HepG2 (cell line): ENCODE measurements at regions not wholly inside any gene's neighbourhood (a gene's known extent, or its start where the extent isn't known, plus 50 kb on each side); places are given as distances from the start of the nearest gene placed in this dataset.

Experiments used
- ATAC-seq: fragments of 200-7000 bp; cut with Tn5 transposase; 3 replicates; pipeline ENCODE4 v1.9.1; 2020; ENCODE audit warnings: mild to moderate bottlenecking, moderate library complexity
- BruUV-seq: library from RNA; stranded (reverse); fragments of 400-500 nt; replicated peaks from 2 replicates; lab custom pipeline; 2021; lab: Mats Ljungman, UMichigan
- CTCF ChIA-PET: fragments of 300-600 bp; formaldehyde crosslinking; extraction: SDS; loops from one replicate; lab custom pipeline; 2021; ENCODE audit warnings: low total read pairs, inconsistent platforms, low intra/inter-chr PET ratio; lab: Yijun Ruan, JAX
- POLR2A ChIA-PET: fragments of 350-600 bp; sonication (Branson Sonifier 250); formaldehyde crosslinking; loops from one replicate; lab custom pipeline; 2020; ENCODE audit warnings: antibody characterized with exemption, inconsistent platforms; lab: Yijun Ruan, JAX
- DNase-seq: peaks from one replicate; pipeline ENCODE4 v3.0.0-alpha.2; 2015; ENCODE audit warnings: low spot score
- FAIRE-seq: peaks from 3 replicates; lab custom pipeline; 2011; peaks lifted over from hg19 to GRCh38; lab: Jason Lieb, UNC
- H2AFZ ChIP-seq: one replicate; pipeline ENCODE4 v1.6.1; 2011; ENCODE audit warnings: low read length, inconsistent platforms
- H3K27ac ChIP-seq: fragments of 300-600 bp; 3 replicates; pipeline ENCODE4 v1.8.0; 2011; ENCODE audit warnings: mixed run types, mild to moderate bottlenecking, mixed read lengths, low read length, inconsistent platforms; ENCODE audit not compliant: insufficient read depth; ENCODE audit errors: extremely low read length
- H3K27me3 ChIP-seq, 2 experiments: fragments of 200-600 bp in 1 of 2; 2 replicates in 1 of 2; 3 replicates in 1 of 2; pipeline versions ENCODE4 v1.6.0 to v1.8.0; 2011; ENCODE audit warnings: low read length in 2 of 2, mild to moderate bottlenecking in 2 of 2, moderate library complexity in 2 of 2, inconsistent platforms in 1 of 2; ENCODE audit not compliant: insufficient read depth in 2 of 2, control insufficient read depth in 1 of 2
- H3K36me3 ChIP-seq, 2 experiments: fragments of 200-600 bp in 1 of 2; replicated peaks in 1 of 2; 2 replicates in 1 of 2; 3 replicates in 1 of 2; pipeline versions ENCODE4 v1.5.1 to v1.8.0; 2011; ENCODE audit warnings: low read length in 2 of 2, inconsistent platforms in 1 of 2; ENCODE audit not compliant: insufficient read depth in 2 of 2, control insufficient read depth in 1 of 2
- H3K4me1 ChIP-seq: 2 replicates; pipeline ENCODE4 v1.5.1; 2012; ENCODE audit warnings: low read length, inconsistent platforms; ENCODE audit not compliant: insufficient read depth
- H3K4me2 ChIP-seq: 2 replicates; pipeline ENCODE4 v1.6.0; 2011; ENCODE audit warnings: low read depth, low read length, inconsistent platforms
- H3K4me3 ChIP-seq, 3 experiments: fragments of 200-600 bp in 1 of 3; sonication (generic), shearing (Covaris generic) in 1 of 3; replicated peaks in 1 of 3; 2 replicates each; pipeline ENCODE4 v1.5.1; 2011 to 2016; ENCODE audit warnings: low read length in 3 of 3, inconsistent platforms in 2 of 3, low read depth in 2 of 3, mild to moderate bottlenecking in 2 of 3, control low read depth in 1 of 3, mixed read lengths in 1 of 3; ENCODE audit not compliant: insufficient read depth in 1 of 3
- H3K79me2 ChIP-seq: one replicate; pipeline ENCODE4 v1.6.1; 2011; ENCODE audit warnings: low read length, inconsistent platforms; ENCODE audit not compliant: insufficient read depth
- H3K9ac ChIP-seq: 2 replicates; pipeline ENCODE4 v1.6.0; 2011; ENCODE audit warnings: mild to moderate bottlenecking, low read depth, low read length, inconsistent platforms; ENCODE audit not compliant: insufficient read depth
- H3K9me3 ChIP-seq: 2 replicates; pipeline ENCODE4 v1.5.1; 2012; ENCODE audit warnings: mild to moderate bottlenecking, low read length
- H4K20me1 ChIP-seq: 2 replicates; pipeline ENCODE4 v1.6.0; 2011; ENCODE audit warnings: inconsistent platforms, mild to moderate bottlenecking, low read length, moderate library complexity; ENCODE audit not compliant: insufficient read depth
- CAMTA2 ChIP-seq: sonication (generic); formaldehyde crosslinking; IDR thresholded peaks from 2 replicates; pipeline ENCODE4 v1.4.0; 2020; ENCODE audit warnings: mild to moderate bottlenecking, missing genetic modification reagents, borderline replicate concordance
- HHEX ChIP-seq: IDR thresholded peaks from 2 replicates; pipeline ENCODE4 v1.6.1; 2016; ENCODE audit warnings: control low read depth
- MIER2 ChIP-seq: IDR thresholded peaks from 2 replicates; pipeline ENCODE4 v1.6.1; 2016; ENCODE audit warnings: missing biosample characterization, missing genetic modification reagents
- RBFOX2 ChIP-seq: fragments of 200-400 bp; formaldehyde crosslinking; IDR thresholded peaks from 2 replicates; pipeline ENCODE4 v1.6.1; 2017; ENCODE audit warnings: low read depth, mild to moderate bottlenecking, low read length
- ZNF20 ChIP-seq: sonication (generic); formaldehyde crosslinking; IDR thresholded peaks from 2 replicates; pipeline ENCODE4 v1.4.0; 2020; ENCODE audit warnings: mild to moderate bottlenecking, moderate library complexity, missing genetic modification reagents
- ZNF484 ChIP-seq: sonication (generic); formaldehyde crosslinking; IDR thresholded peaks from 2 replicates; pipeline ENCODE4 v1.5.1; 2020; ENCODE audit warnings: mild to moderate bottlenecking, low read depth, missing genetic modification reagents, borderline replicate concordance
- ZNF879 ChIP-seq: sonication (generic); formaldehyde crosslinking; IDR thresholded peaks from 2 replicates; pipeline ENCODE4 v1.8.1; 2023; ENCODE audit warnings: missing genetic modification reagents
- WGBS: methylation state at CpG from one replicate; pipeline ENCODE4 v1.1.6; 2017; ENCODE audit warnings: low lambda C conversion rate; 5-methylcytosine and 5-hydroxymethylcytosine counted together
- in situ Hi-C: cut with HindIII; loops from 2 replicates; pipeline ENCODE4 v1.10.0; 2017; ENCODE audit warnings: low pct_unique_long_range_greater_than_20kb; ENCODE audit not compliant: extremely low pct_ligation_motif_present
- intact Hi-C: fragments of 100-400 bp; cut with micrococcal nuclease; formaldehyde crosslinking; loops from one replicate; pipeline ENCODE4 v1.10.0; 2022; ENCODE audit not compliant: unreplicated experiment
- TF ChIP-seq, protein P1 (sequence below): sonication (generic); formaldehyde crosslinking; IDR thresholded peaks from 2 replicates; pipeline ENCODE4 v1.4.0; 2020; ENCODE audit warnings: missing genetic modification reagents
- TF ChIP-seq, protein P2 (sequence below): IDR thresholded peaks from 2 replicates; pipeline ENCODE4 v1.6.1; 2016; ENCODE audit warnings: low read depth, control low read depth
- TF ChIP-seq, protein P3 (sequence below): sonication (generic); formaldehyde crosslinking; IDR thresholded peaks from 2 replicates; pipeline ENCODE4 v1.4.0; 2020; ENCODE audit warnings: missing genetic modification reagents, mild to moderate bottlenecking, borderline replicate concordance
- TF ChIP-seq, protein P4 (sequence below): fragments of 450-650 bp; IDR thresholded peaks from 2 replicates; pipeline ENCODE4 v1.6.1; 2017
- TF ChIP-seq, protein P5 (sequence below): sonication (generic); formaldehyde crosslinking; IDR thresholded peaks from 2 replicates; pipeline ENCODE4 v1.5.0; 2020; ENCODE audit warnings: missing genetic modification reagents
- TF ChIP-seq, protein P6 (sequence below): sonication (generic); formaldehyde crosslinking; IDR thresholded peaks from 2 replicates; pipeline ENCODE4 v1.4.0; 2020; ENCODE audit warnings: mild to moderate bottlenecking, missing genetic modification reagents
- TF ChIP-seq, protein P7 (sequence below): sonication (generic); formaldehyde crosslinking; IDR thresholded peaks from 2 replicates; pipeline ENCODE4 v1.5.0; 2020; ENCODE audit warnings: missing genetic modification reagents

DNA sequence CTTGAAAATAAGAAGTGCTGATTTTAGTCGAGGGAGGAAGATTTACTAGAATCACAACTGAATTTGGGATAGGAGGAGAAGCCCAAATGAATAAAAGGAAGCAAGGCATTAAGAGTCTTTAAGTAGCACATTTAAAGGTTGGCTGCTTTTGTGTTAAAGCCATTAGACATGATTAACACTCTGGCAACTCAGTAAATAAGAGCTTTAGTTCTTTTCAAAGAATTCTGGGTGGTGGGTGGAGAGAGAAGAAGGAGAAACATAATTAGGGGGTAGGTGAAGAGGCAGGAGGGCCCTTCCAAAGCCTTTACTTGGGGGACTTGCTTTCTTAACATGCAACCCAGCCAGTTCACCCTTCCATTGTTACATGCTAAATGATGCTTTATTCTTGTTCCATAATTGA is 284.6 kb upstream of the SEL1L start (continued):
- TF ChIP-seq, protein P1, sequence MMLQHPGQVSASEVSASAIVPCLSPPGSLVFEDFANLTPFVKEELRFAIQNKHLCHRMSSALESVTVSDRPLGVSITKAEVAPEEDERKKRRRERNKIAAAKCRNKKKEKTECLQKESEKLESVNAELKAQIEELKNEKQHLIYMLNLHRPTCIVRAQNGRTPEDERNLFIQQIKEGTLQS (CRISPR knock-in tag): no peak
- TF ChIP-seq, protein P2, sequence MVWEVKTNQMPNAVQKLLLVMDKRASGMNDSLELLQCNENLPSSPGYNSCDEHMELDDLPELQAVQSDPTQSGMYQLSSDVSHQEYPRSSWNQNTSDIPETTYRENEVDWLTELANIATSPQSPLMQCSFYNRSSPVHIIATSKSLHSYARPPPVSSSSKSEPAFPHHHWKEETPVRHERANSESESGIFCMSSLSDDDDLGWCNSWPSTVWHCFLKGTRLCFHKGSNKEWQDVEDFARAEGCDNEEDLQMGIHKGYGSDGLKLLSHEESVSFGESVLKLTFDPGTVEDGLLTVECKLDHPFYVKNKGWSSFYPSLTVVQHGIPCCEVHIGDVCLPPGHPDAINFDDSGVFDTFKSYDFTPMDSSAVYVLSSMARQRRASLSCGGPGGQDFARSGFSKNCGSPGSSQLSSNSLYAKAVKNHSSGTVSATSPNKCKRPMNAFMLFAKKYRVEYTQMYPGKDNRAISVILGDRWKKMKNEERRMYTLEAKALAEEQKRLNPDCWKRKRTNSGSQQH (CRISPR knock-in tag): no peak
- TF ChIP-seq, protein P3, sequence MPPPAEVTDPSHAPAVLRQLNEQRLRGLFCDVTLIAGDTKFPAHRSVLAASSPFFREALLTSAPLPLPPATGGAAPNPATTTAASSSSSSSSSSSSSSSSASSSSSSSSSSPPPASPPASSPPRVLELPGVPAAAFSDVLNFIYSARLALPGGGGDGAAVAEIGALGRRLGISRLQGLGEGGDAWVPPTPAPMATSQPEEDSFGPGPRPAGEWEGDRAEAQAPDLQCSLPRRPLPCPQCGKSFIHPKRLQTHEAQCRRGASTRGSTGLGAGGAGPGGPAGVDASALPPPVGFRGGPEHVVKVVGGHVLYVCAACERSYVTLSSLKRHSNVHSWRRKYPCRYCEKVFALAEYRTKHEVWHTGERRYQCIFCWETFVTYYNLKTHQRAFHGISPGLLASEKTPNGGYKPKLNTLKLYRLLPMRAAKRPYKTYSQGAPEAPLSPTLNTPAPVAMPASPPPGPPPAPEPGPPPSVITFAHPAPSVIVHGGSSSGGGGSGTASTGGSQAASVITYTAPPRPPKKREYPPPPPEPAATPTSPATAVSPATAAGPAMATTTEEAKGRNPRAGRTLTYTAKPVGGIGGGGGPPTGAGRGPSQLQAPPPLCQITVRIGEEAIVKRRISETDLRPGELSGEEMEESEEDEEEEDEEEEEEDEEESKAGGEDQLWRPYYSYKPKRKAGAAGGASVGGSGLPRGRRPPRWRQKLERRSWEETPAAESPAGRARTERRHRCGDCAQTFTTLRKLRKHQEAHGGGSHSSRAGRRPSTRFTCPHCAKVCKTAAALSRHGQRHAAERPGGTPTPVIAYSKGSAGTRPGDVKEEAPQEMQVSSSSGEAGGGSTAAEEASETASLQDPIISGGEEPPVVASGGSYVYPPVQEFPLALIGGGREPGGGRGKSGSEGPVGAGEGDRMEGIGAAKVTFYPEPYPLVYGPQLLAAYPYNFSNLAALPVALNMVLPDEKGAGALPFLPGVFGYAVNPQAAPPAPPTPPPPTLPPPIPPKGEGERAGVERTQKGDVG (CRISPR knock-in tag): no peak
- TF ChIP-seq, protein P4, sequence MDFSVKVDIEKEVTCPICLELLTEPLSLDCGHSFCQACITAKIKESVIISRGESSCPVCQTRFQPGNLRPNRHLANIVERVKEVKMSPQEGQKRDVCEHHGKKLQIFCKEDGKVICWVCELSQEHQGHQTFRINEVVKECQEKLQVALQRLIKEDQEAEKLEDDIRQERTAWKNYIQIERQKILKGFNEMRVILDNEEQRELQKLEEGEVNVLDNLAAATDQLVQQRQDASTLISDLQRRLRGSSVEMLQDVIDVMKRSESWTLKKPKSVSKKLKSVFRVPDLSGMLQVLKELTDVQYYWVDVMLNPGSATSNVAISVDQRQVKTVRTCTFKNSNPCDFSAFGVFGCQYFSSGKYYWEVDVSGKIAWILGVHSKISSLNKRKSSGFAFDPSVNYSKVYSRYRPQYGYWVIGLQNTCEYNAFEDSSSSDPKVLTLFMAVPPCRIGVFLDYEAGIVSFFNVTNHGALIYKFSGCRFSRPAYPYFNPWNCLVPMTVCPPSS: no peak

DNA sequence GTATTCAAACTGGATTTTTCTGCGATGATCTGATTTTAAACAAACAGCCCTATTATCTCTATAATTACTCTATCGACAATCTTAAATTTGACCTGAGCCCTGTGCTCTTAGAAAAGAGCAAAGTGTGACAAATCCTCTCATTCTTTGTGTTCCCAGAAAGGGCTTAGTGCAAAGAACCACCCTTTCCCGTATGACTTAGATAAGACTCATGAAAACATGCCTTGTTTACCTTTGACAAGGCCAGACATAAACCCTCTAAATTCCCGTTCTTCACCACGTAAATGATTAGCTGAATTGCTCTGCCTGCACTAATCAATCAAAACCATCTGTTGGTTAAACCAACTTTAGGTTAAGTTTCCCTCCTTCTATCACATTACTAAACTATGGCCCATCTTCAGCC is 285.7 kb upstream of the SEL1L start:
- no peaks in the 10 kb centered on the region; a peak in 1 of 5 replicates for H3K27me3 ChIP-seq
- H2AFZ ChIP-seq: no peak overlapping the region
- no peaks in the 10 kb centered on the region for H3K79me2 ChIP-seq
- H3K9ac ChIP-seq: no peak overlapping the region
- ATAC-seq (peak; percentile 80), FAIRE-seq (no peak), DNase-seq (peak; percentile 5)
- no TSS peak for BruUV-seq
- H3K4me3 ChIP-seq: no peak overlapping the region
- peaks cover 9% of the 10 kb centered on the region; the same call in 1 of the 2 replicates for H3K4me1 ChIP-seq
- intact Hi-C loops (no loop called here), in situ Hi-C loops (no loop called here)
- no peaks in the 10 kb centered on the region for H3K36me3 ChIP-seq
- POLR2A ChIA-PET: no interaction called here
- H3K27ac ChIP-seq: no peak overlapping the region
- CTCF ChIA-PET: no interaction called here
- H4K20me1 ChIP-seq: no peaks in the 10 kb centered on the region
- peaks cover 20% of the 10 kb centered on the region; the same call in 1 of the 2 replicates for H3K9me3 ChIP-seq
- WGBS: 2% methylated on average over 5 of the region's 5 CpGs
- H3K4me2 ChIP-seq: no peak overlapping the region
- TF ChIP-seq ZNF879 (CRISPR knock-in tag) (no peak), MIER2 (no peak), HHEX (CRISPR knock-in tag) (0 out of 2 replicates have a peak, but pooled peaks have one; percentile 22), CAMTA2 (CRISPR knock-in tag) (no peak), RBFOX2 (no peak), ZNF20 (no peak), ZNF484 (no peak)
- TF ChIP-seq, protein P5, sequence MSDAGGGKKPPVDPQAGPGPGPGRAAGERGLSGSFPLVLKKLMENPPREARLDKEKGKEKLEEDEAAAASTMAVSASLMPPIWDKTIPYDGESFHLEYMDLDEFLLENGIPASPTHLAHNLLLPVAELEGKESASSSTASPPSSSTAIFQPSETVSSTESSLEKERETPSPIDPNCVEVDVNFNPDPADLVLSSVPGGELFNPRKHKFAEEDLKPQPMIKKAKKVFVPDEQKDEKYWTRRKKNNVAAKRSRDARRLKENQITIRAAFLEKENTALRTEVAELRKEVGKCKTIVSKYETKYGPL (CRISPR knock-in tag): no peak
- TF ChIP-seq, protein P6, sequence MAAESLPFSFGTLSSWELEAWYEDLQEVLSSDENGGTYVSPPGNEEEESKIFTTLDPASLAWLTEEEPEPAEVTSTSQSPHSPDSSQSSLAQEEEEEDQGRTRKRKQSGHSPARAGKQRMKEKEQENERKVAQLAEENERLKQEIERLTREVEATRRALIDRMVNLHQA (CRISPR knock-in tag): no peak
- TF ChIP-seq, protein P7, sequence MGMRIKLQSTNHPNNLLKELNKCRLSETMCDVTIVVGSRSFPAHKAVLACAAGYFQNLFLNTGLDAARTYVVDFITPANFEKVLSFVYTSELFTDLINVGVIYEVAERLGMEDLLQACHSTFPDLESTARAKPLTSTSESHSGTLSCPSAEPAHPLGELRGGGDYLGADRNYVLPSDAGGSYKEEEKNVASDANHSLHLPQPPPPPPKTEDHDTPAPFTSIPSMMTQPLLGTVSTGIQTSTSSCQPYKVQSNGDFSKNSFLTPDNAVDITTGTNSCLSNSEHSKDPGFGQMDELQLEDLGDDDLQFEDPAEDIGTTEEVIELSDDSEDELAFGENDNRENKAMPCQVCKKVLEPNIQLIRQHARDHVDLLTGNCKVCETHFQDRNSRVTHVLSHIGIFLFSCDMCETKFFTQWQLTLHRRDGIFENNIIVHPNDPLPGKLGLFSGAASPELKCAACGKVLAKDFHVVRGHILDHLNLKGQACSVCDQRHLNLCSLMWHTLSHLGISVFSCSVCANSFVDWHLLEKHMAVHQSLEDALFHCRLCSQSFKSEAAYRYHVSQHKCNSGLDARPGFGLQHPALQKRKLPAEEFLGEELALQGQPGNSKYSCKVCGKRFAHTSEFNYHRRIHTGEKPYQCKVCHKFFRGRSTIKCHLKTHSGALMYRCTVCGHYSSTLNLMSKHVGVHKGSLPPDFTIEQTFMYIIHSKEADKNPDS (CRISPR knock-in tag): no peak
